SK-N-MC (cell line): ENCODE measurements at regions not wholly inside any gene's neighbourhood (a gene's known extent, or its start where the extent isn't known, plus 50 kb on each side); places are given as distances from the start of the nearest gene placed in this dataset.

Source experiments
- EZH2 ChIP-seq: fragments of 200-600 bp; sonication (generic); IDR thresholded peaks from one replicate; pipeline ENCODE4 v1.6.1; 2017; ENCODE audit warnings: antibody characterized with exemption
- POLR2AphosphoS5 ChIP-seq: IDR thresholded peaks from 2 replicates; pipeline ENCODE4 v1.6.1; 2012; ENCODE audit warnings: mild to moderate bottlenecking, low read depth, low read length, borderline replicate concordance

- TF ChIP-seq POLR2AphosphoS5 (no peak), EZH2 (no peak)
Measured at GRCh38 chr4:54909961-54910360, 215.4 kb downstream of the KDR start.
